Astrocyte (in vitro differentiated cells and primary cell): ENCODE measurements at regions not wholly inside any gene's neighbourhood (a gene's known extent, or its start where the extent isn't known, plus 50 kb on each side); places are given as distances from the start of the nearest gene placed in this dataset.

Experiments used
- CTCF ChIP-seq: IDR thresholded peaks from 2 replicates; pipeline ENCODE4 v1.5.1; 2011; ENCODE audit warnings: low read depth, mild to moderate bottlenecking, inconsistent platforms, low read length, moderate library complexity; ENCODE audit not compliant: insufficient read depth
- EZH2 ChIP-seq: IDR thresholded peaks from 2 replicates; pipeline ENCODE4 v1.6.1; 2012; ENCODE audit warnings: mild to moderate bottlenecking, low read length, inconsistent platforms; ENCODE audit not compliant: insufficient read depth

GRCh38 chr13:90591260-90591926, 756.1 kb upstream of the MIR17HG start:
- TF ChIP-seq EZH2 (no peak), CTCF (no peak)
